Neuron (in vitro differentiated cells): ENCODE measurements at regions not wholly inside any gene's neighbourhood (a gene's known extent, or its start where the extent isn't known, plus 50 kb on each side); places are given as distances from the start of the nearest gene placed in this dataset.
"Not testable (repeated sequence)": the region's sequence is repeated elsewhere in the genome, so short reads cannot be mapped to it uniquely, and the experiment has no call there.

Experiments
- H2AFZ ChIP-seq: one replicate; pipeline ENCODE4 v1.6.1; 2013; ENCODE audit warnings: low read depth, mild to moderate bottlenecking, inconsistent platforms, low read length, moderate library complexity
- H3K27me3 ChIP-seq: one replicate; pipeline ENCODE4 v1.6.1; 2013; ENCODE audit warnings: low read length; ENCODE audit not compliant: insufficient read depth
- H3K36me3 ChIP-seq: one replicate; pipeline ENCODE4 v1.6.1; 2013; ENCODE audit warnings: low read length; ENCODE audit not compliant: insufficient read depth
- H3K4me1 ChIP-seq: one replicate; pipeline ENCODE4 v1.6.1; 2013; ENCODE audit warnings: low read length; ENCODE audit not compliant: insufficient read depth
- H3K4me3 ChIP-seq: 2 replicates; pipeline ENCODE4 v1.5.1; 2013; ENCODE audit warnings: mild to moderate bottlenecking, low read length, moderate library complexity
- H3K9me3 ChIP-seq: one replicate; pipeline ENCODE4 v1.6.1; 2013; ENCODE audit warnings: low read length

GRCh38 chr9:30015073-30015472 lies 2369.4 kb upstream of the ACO1 start:
- Histone ChIP-seq H3K36me3 (no peaks in the 10 kb centered on the region), H2AFZ (no peak overlapping the region), H3K27me3 (no peaks in the 10 kb centered on the region), H3K9me3 (no peaks in the 10 kb centered on the region), H3K4me3 (no peak overlapping the region), H3K4me1 (no peaks in the 10 kb centered on the region)

DNA sequence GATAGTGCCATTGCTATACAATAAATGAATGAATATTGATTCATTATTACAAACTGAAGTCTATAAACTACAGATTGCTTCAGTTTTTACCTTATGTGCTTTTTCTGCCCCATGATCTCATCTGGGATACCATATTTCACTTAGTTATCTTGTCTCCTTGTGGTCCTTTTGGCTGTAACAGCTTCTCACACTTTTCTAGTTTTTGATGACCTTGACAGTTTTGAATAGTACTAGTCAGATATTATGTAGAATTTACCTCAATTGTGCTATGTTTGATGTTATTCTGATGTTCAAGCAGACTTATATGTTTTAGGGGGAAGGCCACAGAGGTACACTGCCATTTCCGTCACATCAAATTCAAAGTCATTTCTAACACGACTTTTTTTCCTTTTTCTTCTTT lies 2364.3 kb upstream of the ACO1 start:
- H3K27me3 ChIP-seq = no peaks in the 10 kb centered on the region
- H3K4me1 ChIP-seq = no peaks in the 10 kb centered on the region
- H3K36me3 ChIP-seq = no peaks in the 10 kb centered on the region

DNA sequence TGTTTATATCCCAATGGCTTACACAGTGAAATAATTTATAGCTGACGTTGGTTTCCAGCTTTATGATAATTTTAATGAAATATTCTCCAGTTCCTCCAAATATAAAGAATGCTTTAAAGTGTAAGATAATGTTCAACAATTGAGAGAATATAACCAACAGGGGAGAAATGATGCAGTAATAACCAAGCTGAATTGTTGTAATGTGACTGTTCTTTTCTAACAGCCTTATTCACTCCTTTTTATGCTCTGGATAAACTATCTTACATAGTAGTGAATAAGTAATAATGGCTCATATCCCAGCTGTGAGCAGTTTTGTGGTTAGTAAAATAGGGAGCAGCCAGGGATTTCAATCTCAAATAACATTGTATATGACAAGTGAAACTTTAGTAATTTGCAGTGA lies 2348.7 kb upstream of the ACO1 start:
- H3K4me3 ChIP-seq = no peak overlapping the region
- no peaks in the 10 kb centered on the region for H3K9me3 ChIP-seq
- no peaks in the 10 kb centered on the region for H3K27me3 ChIP-seq
- no peaks in the 10 kb centered on the region for H3K4me1 ChIP-seq
- H2AFZ ChIP-seq = no peak overlapping the region
- no peaks in the 10 kb centered on the region for H3K36me3 ChIP-seq

More for the DNA sequence above, 2364.3 kb upstream of the ACO1 start:
- H3K4me3 ChIP-seq = no peak overlapping the region
- H3K9me3 ChIP-seq = no peaks in the 10 kb centered on the region
- H2AFZ ChIP-seq = no peak overlapping the region

DNA sequence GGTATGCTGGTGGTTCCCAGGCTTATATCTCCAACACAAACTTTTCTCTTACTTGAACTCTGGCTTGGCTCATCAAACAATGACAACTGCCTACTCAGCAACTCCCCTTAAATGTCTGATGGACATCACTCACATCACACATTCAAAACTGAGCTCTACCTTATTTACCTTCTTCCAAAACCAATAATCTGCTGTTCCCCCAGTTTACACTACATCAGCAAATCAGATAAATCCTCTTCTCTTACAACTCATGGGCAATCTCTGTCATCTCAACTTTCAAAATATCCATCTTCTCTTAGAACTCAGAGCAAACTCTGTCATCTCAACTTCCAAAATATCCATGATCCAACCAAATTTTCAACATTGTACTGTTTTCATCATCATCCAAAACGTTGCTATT lies 2347.9 kb upstream of the ACO1 start:
- Histone ChIP-seq H3K4me3 (no peak overlapping the region), H3K36me3 (no peaks in the 10 kb centered on the region), H3K4me1 (no peaks in the 10 kb centered on the region), H3K9me3 (no peaks in the 10 kb centered on the region), H3K27me3 (no peaks in the 10 kb centered on the region), H2AFZ (no peak overlapping the region)

GRCh38 chr9:30039712-30040111 lies 2344.7 kb upstream of the ACO1 start:
- Histone ChIP-seq H3K36me3 (no peaks in the 10 kb centered on the region), H3K4me3 (no peak overlapping the region), H3K27me3 (no peaks in the 10 kb centered on the region)

DNA sequence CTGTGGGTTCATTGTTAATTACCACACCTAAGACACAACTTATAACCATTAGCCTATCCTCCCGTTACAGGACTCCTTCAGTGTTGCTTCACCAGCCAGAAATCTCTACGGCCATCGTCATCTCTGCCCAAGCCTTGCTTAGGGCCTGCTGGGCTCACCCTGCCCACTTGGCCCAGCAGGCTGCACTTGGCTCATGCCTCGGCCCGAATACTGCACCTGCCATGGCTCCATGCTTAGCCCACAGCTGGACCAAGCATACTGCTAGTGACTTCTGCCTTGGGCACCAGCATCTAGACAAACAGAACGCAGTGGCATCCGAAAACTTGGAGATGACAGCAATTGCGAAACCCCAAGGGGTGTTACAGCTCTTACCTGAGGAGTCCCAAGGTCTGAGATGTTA lies 2336.0 kb upstream of the ACO1 start:
- H3K36me3 ChIP-seq = no peaks in the 10 kb centered on the region
- H3K4me1 ChIP-seq = no peaks in the 10 kb centered on the region
- no peak overlapping the region for H2AFZ ChIP-seq
- no peaks in the 10 kb centered on the region for H3K9me3 ChIP-seq
- H3K27me3 ChIP-seq = no peaks in the 10 kb centered on the region
- H3K4me3 ChIP-seq = no peak overlapping the region

More at GRCh38 chr9:30039712-30040111, 2344.7 kb upstream of the ACO1 start:
- H3K4me1 ChIP-seq = no peaks in the 10 kb centered on the region
- H3K9me3 ChIP-seq = no peaks in the 10 kb centered on the region
- H2AFZ ChIP-seq = no peak overlapping the region

GRCh38 chr9:30058463-30058862 lies 2326.0 kb upstream of the ACO1 start:
- Histone ChIP-seq H2AFZ (no peak overlapping the region), H3K9me3 (no peaks in the 10 kb centered on the region), H3K27me3 (no peaks in the 10 kb centered on the region), H3K4me1 (no peaks in the 10 kb centered on the region), H3K36me3 (no peaks in the 10 kb centered on the region), H3K4me3 (no peak overlapping the region)

- Histone ChIP-seq H3K36me3 (no peaks in the 10 kb centered on the region), H2AFZ (no peak overlapping the region), H3K4me3 (no peak overlapping the region), H3K27me3 (no peaks in the 10 kb centered on the region), H3K4me1 (no peaks in the 10 kb centered on the region), H3K9me3 (no peaks in the 10 kb centered on the region)
These were observed 2323.5 kb upstream of the ACO1 start for GRCh38 chr9:30060976-30061375.

DNA sequence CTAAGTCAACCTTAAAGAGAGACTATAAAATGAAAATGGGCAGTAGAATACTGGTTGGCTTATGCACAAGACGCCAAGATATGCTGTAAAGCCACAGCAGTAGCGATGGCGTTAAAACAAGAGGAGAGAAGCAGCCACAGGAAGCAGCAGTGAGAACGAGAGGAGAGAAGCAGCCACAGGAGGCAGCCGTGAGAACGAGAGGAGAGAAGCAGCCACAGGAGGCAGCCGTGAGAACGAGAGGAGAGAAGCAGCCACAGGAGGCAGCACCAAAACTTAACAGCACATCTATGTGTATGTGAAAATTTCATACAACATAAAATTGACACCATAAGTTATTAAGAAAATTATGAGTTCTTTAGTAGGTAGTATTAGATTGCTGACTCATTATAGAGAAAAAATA lies 2318.6 kb upstream of the ACO1 start:
- no peak overlapping the region for H3K4me3 ChIP-seq
- H3K4me1 ChIP-seq = no peaks in the 10 kb centered on the region
- H3K9me3 ChIP-seq = no peaks in the 10 kb centered on the region
- H2AFZ ChIP-seq = no peak overlapping the region
- H3K36me3 ChIP-seq = no peaks in the 10 kb centered on the region
- no peaks in the 10 kb centered on the region for H3K27me3 ChIP-seq

GRCh38 chr9:30069236-30069635 lies 2315.2 kb upstream of the ACO1 start:
- H3K4me1 ChIP-seq, H3K36me3 ChIP-seq, H3K27me3 ChIP-seq, H3K9me3 ChIP-seq, H2AFZ ChIP-seq, H3K4me3 ChIP-seq: not testable (repeated sequence)

DNA sequence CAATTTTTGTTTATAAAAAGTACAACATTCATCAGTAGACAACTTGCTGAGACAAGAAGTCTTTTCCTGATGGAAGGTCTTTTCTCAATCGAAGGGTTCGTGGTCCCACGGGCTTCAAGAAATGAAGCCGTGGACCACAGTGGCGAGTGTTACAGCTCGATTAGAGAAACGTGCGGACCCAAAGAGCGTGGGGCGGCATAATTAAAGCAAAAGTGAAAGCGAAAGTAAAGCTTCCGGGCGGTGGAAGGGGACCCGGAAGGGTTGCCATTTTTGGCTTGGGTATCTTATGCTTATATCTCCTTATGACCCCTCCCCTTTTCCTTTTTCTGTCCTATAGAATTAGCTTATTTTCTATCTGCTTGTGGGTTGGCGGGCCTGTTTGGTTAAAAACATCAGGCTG lies 2309.4 kb upstream of the ACO1 start:
- no peak overlapping the region for H3K4me3 ChIP-seq
- H3K36me3 ChIP-seq = no peaks in the 10 kb centered on the region
- no peaks in the 10 kb centered on the region for H3K9me3 ChIP-seq
- no peaks in the 10 kb centered on the region for H3K4me1 ChIP-seq
- no peaks in the 10 kb centered on the region for H3K27me3 ChIP-seq
- H2AFZ ChIP-seq = no peak overlapping the region

GRCh38 chr9:30075451-30076199 lies 2308.8 kb upstream of the ACO1 start:
- no peaks in the 10 kb centered on the region for H3K4me1 ChIP-seq
- H3K4me3 ChIP-seq = no peak overlapping the region
- no peaks in the 10 kb centered on the region for H3K9me3 ChIP-seq
- no peak overlapping the region for H2AFZ ChIP-seq
- H3K36me3 ChIP-seq = no peaks in the 10 kb centered on the region
- H3K27me3 ChIP-seq = no peaks in the 10 kb centered on the region

GRCh38 chr9:30078195-30078594 lies 2306.2 kb upstream of the ACO1 start:
- Histone ChIP-seq H3K36me3 (no peaks in the 10 kb centered on the region), H2AFZ (no peak overlapping the region), H3K27me3 (no peaks in the 10 kb centered on the region), H3K4me1 (no peaks in the 10 kb centered on the region), H3K9me3 (no peaks in the 10 kb centered on the region), H3K4me3 (no peak overlapping the region)

DNA sequence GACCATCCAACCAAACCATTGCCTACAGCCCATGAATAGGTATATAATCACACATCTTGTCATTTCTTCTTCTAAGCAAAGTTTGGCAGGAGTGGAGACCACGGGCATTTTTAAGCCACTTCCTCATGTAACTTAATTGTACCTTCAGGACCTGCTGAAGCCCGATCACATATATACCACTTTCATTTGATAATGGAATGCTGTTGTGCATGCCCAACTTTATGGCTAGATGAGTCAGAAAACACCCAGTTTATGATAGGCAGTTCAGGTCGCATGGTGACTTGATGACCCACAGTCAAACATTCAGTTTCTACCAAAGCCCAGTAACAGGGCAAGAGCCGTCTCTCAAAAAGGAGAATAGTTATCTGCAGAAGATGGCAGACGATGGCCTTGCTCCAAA lies 2295.0 kb upstream of the ACO1 start:
- H3K27me3 ChIP-seq = no peaks in the 10 kb centered on the region
- no peak overlapping the region for H3K4me3 ChIP-seq
- no peaks in the 10 kb centered on the region for H3K9me3 ChIP-seq
- no peak overlapping the region for H2AFZ ChIP-seq
- H3K36me3 ChIP-seq = no peaks in the 10 kb centered on the region
- H3K4me1 ChIP-seq = no peaks in the 10 kb centered on the region
